ENCODE measurements at regions not wholly inside any gene's neighbourhood (a gene's known extent, or its start where the extent isn't known, plus 50 kb on each side); places are given as distances from the start of the nearest gene placed in this dataset.

DNA sequence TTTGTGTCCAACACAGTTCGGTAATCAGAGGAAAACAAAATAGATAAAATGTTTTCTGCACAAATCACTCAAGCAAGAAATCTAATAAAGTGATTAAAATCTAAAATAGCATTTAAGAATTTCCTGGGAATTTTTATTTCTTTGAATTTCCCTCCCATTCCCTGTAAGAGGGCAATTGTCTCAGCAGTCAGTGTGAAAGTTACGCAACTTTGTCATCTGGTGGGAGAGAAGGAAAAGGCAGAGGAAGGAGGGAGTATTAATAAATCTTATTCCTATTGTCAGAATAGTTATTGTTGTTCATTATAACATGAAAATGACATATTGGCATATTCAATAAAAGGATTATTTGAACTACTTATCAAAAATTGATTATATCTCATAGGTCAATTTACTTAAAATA, 464.9 kb downstream of the PRKD1 start:
- TF ChIP-seq, protein P1, sequence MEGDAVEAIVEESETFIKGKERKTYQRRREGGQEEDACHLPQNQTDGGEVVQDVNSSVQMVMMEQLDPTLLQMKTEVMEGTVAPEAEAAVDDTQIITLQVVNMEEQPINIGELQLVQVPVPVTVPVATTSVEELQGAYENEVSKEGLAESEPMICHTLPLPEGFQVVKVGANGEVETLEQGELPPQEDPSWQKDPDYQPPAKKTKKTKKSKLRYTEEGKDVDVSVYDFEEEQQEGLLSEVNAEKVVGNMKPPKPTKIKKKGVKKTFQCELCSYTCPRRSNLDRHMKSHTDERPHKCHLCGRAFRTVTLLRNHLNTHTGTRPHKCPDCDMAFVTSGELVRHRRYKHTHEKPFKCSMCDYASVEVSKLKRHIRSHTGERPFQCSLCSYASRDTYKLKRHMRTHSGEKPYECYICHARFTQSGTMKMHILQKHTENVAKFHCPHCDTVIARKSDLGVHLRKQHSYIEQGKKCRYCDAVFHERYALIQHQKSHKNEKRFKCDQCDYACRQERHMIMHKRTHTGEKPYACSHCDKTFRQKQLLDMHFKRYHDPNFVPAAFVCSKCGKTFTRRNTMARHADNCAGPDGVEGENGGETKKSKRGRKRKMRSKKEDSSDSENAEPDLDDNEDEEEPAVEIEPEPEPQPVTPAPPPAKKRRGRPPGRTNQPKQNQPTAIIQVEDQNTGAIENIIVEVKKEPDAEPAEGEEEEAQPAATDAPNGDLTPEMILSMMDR (IDR thresholded peaks at IDR 0.05) = no peak

DNA sequence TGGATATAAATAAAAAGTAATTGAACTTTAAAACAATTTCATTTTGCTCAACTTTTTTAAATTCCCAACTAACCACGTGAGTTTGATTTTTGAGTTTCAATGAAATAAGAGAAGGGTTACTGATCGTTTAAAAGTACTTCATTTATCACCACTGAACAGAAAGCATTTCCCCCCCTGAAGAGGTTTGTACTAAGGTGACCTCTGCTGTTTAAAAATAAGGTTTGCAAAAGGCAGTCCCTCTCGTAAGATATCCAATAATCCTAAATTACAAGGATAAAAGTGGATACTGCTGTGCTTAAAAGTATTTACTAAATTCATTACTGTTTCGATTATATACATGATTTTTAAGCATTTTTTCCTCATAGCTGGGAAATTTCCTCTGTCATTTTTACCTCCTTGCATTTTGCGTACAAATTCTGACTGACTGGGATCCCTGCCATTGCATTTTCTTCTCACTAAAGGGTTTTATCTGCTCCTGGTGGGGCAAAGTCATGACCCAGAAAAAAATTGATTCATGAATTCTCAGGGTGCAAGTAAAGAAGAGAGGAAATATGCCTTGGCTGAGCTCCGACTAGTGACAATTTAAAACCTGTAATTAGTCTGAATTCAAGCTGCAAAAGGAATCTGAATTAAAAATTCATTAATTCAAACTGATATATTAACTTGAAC, 463.8 kb downstream of the PRKD1 start:
- TF ChIP-seq, protein P1 (IDR thresholded peaks at IDR 0.05) = peak; percentile 39; the same call in 1 of the 2 replicates

DNA sequence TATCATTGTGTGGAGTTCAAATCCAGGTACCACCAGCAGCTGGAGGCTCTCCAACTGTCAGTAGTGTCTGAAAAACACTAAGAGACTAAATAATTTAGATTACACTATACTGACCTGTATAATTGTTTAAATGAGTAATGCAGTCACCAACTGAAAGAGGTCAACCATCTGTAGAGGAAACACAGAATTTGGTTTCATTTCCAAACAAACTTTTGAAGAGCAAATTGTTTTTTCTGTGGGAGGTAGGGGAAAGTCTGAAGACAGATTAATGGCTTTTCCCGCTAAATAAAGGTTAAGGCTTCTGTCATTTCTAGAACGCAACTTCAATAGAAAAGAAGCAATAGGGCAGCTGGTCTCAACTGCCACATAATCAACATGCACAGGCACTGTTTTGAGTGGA, 462.6 kb downstream of the PRKD1 start:
- TF ChIP-seq, protein P1 (IDR thresholded peaks at IDR 0.05) = no peak

DNA sequence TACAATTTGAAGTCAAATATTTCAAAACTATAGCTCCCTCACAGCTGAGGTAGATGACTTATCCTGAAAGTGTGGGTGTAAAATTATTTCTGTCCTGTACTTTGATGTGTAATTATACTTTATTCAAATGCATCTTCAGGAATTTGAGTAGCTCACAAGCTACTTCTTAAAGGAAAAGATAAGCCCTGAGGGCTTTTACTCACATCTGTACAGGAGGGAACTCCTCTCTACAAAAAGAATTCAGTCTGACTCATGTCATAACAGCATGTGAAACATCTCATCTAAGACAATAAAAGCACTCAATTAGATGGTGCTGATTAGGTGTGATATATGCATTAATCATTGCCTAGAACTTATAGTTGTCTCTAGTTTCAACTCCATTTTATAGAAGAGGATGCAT, 452.0 kb downstream of the PRKD1 start:
- TF ChIP-seq, protein P1 (IDR thresholded peaks at IDR 0.05) = no peak

DNA sequence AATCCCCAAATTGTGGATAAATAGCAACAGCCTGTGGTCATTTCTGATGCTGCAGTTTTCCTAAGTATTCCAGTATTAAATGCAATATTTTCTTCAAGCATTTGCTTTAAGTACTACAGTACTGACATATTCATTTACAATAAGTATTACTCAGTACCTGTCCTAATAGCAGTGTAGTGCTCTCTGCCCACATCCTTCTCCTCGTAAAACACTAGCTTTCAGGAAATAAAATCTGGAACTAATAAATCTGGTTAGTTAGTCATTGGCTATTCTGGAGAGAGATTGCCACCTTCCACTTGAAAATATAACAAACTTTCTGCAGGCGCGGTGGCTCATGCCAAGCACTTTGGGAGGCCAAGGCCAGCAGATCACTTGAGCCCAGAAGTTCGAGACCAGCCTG, 441.5 kb downstream of the PRKD1 start:
- TF ChIP-seq, protein P1 (IDR thresholded peaks at IDR 0.05) = peak; percentile 30; the same call in 1 of the 2 replicates

DNA sequence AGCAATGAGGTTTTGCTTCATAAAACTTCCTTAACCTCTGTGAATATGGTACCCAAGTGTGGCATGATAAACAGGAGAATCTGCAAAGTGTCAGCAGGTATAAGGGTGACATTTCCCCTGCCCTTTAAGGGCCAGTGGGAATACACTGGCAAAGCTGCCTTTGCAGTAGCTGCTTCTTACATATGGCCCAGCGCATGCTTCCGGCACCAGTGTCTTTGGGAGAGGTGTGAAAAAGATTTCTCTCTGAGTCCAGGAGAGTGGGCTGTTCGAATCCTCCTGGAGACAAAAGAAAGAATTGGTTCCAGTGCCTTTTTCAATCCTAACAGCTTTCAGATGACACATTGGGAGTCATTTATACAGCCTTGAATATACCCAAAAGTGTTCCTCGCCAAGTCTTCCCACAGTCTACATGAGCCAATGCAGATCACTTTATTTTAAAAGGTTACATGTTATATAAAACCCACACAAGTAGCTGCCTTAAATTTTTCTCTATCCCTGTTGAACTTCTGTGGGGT, 437.7 kb downstream of the PRKD1 start:
- TF ChIP-seq, protein P1 (IDR thresholded peaks at IDR 0.05) = no peak

DNA sequence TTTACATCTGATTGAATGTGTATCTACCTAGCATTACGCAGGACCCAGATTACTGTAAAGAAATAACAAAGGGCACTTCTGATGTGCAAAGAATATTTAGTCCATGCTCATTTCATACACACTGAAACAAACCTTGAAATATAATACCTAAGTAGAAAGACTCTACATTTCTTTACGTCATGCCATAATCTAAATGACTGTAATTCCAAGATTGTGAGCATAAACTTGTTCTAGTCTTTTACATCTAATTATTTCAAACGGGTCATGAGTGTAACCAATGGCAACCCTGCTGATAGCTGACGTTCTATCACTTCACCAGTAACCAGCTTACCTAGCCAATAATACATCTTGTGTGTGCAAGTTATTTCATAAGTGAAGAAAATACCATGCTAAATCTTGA, 433.8 kb downstream of the PRKD1 start:
- TF ChIP-seq, protein P1 (IDR thresholded peaks at IDR 0.05) = no peak
